ENCODE measurements at regions not wholly inside any gene's neighbourhood (a gene's known extent, or its start where the extent isn't known, plus 50 kb on each side); places are given as distances from the start of the nearest gene placed in this dataset.

DNA sequence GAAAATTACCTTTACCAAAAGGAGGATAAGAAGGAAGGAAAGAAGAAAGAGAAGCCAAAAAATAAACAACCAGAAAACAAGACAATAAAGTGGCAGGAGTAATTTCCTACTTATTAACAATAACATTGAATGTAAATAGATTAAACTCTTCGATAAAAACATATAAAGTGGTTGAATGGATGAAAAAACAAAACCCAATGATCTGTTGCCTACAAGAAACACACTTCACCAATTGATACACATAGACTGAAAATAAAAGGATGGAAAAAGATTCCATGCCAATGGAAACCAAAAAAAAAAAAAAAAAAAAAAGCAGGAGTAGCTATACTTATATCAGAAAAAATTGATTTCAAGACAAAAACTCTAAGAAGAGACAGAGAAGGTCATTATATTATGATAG, 518.9 kb downstream of the BCKDHB start:
- TF ChIP-seq CTCF (IDR thresholded peaks at IDR 0.05; ENCODE audit: control insufficient read depth, extremely low read depth, insufficient read depth) = no peak
- DNase-seq (ENCODE audit: low read depth) = no peak
- H3K4me3 ChIP-seq (ENCODE audit: low read depth, low read length) = no peak overlapping the region

GRCh38 chr6:80623066-80623815, 516.8 kb downstream of the BCKDHB start:
- H3K4me3 ChIP-seq (ENCODE audit: low read depth, low read length) = no peak overlapping the region
- DNase-seq (ENCODE audit: low read depth) = no peak
- TF ChIP-seq CTCF (IDR thresholded peaks at IDR 0.05; ENCODE audit: control insufficient read depth, extremely low read depth, insufficient read depth) = no peak

- TF ChIP-seq CTCF (IDR thresholded peaks at IDR 0.05; ENCODE audit: control insufficient read depth, extremely low read depth, insufficient read depth) = no peak
- H3K4me3 ChIP-seq (ENCODE audit: low read depth, low read length) = no peak overlapping the region
- no peak for DNase-seq (ENCODE audit: low read depth)
Observed at GRCh38 chr6:80622641-80623040, 516.2 kb downstream of the BCKDHB start.

DNA sequence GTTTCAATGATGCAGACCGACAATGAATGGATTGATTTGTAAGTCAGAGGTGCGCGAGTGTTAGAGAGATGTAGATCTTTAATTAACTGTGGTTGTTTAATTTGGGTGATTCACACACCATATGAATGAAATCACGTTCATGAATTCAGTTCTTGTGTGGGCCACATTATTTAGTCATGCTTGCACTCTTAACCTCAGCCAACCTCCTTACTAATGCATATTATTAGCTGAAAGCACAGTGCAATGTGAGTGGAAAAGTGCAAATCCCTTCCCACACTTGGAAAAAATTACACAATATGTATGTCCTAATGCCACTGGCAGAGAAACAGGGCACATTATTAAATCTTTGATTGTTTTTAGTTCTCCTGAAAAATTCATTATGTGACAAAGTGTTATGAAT, 512.5 kb downstream of the BCKDHB start:
- TF ChIP-seq CTCF (IDR thresholded peaks at IDR 0.05; ENCODE audit: control insufficient read depth, extremely low read depth, insufficient read depth) = no peak
- no peak for DNase-seq (ENCODE audit: low read depth)
- H3K4me3 ChIP-seq (ENCODE audit: low read depth, low read length) = no peak overlapping the region

- no peak for TF ChIP-seq CTCF (IDR thresholded peaks at IDR 0.05; ENCODE audit: control insufficient read depth, extremely low read depth, insufficient read depth)
- DNase-seq (ENCODE audit: low read depth) = no peak
- no peak overlapping the region for H3K4me3 ChIP-seq (ENCODE audit: low read depth, low read length)
Observed at GRCh38 chr6:80610846-80611245, 504.4 kb downstream of the BCKDHB start.

DNA sequence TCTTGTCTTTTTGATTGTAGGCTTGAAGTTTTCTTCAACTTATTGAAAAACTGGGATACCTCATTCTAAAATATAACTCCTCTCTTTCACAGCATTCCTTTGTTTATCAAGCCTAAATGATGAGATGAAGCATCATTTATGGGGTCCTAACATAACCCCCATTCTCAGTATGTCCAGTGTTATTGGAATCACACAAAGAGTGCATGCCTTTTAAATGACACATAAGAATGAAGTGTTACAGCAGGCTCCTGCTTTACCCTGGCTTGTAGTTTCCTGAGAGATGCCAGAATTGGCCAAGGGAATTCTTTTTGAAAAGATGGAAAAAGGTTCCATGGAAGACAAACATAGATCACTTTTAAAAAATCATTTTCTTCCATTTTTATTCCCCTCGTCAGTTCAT, 502.4 kb downstream of the BCKDHB start:
- DNase-seq (ENCODE audit: low read depth) = no peak

More for the DNA sequence above, 502.4 kb downstream of the BCKDHB start:
- H3K4me3 ChIP-seq (ENCODE audit: low read depth, low read length) = no peak overlapping the region
- TF ChIP-seq CTCF (IDR thresholded peaks at IDR 0.05; ENCODE audit: control insufficient read depth, extremely low read depth, insufficient read depth) = no peak

Data from LNCaP clone FGC (cell line).